Kidney tubule cell (primary cell): ENCODE measurements at regions not wholly inside any gene's neighbourhood (a gene's known extent, or its start where the extent isn't known, plus 50 kb on each side); places are given as distances from the start of the nearest gene placed in this dataset.
"Not testable (repeated sequence)": the region's sequence is repeated elsewhere in the genome, so short reads cannot be mapped to it uniquely, and the experiment has no call there.

Source experiments
- DNase-seq: peaks from one replicate; pipeline ENCODE4 v3.0.0-alpha.2; 2018; ENCODE audit warnings: low spot score

DNA sequence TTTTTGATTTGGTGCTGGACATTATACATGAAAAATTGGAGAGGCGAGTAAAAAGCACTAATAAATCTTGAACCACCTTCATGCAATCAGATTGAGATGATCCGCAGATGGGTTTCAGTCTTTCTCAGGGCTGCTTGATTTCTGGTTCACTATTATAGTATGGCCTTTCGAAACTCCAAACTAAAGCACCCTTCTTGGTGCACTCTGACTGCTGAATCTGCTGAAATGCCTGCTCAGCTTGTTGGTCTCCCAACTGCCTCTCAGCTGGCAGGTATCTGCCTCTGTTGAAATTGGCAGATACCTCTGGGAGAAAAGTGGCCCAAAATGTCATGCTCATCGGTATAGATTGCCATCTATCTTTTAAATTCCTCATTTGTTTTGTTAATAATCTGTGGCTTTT, 102.5 kb upstream of the WIPF3 start:
- DNase-seq: not testable (repeated sequence)

DNA sequence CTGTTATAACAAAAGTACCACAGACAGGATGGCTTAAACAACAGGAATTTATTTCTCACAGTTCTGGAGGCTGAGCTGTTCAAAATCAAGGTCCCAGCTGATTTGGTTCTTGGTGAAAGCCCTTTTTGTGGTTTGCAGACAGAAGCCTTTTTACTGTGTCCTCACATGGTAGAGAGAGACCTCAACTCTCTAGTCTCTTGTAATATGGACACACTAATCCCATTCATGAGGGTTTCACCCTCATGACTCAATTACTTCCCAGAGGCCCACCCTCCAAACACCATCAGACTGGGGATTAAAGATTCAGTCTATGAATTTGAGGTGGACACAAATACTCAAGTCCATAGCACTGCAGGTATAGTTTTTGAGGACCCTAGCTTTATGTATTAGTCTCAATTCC, 97.3 kb upstream of the WIPF3 start:
- DNase-seq: not testable (repeated sequence)

DNA sequence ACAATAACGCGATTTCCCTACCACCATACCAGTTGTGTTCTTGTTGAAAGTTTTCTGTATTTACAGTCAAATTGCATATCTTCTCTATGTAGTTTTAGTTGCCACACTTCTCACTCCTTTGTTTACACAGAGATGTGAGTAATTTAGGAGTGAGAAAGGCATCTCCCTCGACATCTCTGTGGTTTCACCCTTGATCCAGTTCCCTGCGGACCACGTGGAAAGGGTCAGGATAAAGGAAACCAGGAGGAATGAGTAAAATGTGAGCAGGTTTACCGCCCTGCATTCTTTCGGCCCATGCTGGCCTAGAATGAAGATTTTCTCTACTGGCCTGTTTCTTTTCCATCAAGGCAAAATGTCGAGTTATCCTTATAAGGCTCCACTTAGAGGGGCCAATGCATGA, 83.2 kb upstream of the WIPF3 start:
- DNase-seq: peak; percentile 93

DNA sequence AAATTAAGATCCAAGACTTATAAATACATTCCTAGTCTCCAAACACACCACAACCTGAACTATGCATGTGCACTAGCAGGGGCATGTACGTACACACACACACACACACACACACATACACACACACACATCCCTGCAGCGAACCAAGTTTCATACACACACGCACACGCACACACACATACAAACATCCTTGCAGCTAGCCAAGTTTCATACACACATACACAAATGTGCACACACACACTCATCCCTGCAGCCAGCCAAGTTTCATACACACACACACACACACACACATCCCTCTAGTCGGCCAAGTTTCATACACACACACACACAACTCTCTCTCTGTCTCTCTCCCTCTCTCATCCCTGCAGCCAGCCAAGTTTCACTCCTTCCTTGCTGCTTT, 82.7 kb upstream of the WIPF3 start:
- DNase-seq: peak; percentile 24

DNA sequence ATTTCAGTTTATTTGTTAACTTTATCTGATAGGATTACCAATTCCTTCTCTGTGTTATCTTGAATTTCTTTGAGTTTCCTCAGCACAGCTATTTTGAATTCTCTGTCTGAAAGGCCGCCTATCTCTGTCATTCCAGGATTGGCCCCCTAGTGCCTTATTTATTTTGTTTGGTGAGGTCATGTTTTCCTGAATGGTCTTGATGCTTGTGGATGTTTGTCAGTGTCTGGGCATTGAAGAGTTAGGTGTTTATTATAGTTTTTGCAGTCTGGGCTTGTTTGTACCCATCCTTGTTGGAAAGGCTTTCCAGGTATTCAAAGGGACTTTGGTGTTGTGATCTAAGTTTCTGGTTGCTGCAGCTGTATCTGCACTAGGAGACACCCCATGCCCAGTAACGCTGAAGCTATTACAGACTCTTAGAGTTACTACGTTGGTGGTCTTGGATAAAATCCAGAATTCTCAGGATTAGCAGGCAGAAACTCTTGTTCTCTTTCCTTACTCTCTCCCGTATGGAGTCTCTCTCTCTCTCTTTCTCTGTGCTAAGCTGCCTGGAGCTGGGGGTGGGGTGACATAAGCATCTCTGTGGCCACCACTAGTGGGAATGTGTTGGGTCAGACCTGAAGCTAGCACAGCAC, 76.7 kb upstream of the WIPF3 start:
- DNase-seq: not testable (repeated sequence)

DNA sequence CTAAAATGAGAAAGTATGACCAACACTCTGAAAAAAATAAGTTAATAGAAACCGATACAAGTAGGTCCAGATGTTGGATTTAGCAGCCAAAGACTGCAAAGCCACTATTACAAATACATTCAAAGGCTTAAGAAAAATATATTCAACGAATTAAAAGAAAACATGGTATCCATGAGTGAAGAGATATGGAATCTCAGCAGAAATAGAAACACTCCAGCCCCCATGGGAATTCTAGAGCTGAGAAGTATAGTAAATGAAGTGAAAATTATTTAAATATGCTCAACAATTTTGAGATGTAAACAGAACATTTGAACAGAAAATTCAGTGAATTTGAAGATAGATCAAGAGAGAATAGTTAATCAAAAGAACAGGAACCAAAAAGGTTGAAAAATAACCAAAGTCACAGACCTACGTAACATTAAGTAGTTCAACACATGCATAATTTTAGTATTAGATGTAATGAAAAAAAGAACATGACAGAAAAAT, 72.0 kb upstream of the WIPF3 start:
- DNase-seq: no peak

DNA sequence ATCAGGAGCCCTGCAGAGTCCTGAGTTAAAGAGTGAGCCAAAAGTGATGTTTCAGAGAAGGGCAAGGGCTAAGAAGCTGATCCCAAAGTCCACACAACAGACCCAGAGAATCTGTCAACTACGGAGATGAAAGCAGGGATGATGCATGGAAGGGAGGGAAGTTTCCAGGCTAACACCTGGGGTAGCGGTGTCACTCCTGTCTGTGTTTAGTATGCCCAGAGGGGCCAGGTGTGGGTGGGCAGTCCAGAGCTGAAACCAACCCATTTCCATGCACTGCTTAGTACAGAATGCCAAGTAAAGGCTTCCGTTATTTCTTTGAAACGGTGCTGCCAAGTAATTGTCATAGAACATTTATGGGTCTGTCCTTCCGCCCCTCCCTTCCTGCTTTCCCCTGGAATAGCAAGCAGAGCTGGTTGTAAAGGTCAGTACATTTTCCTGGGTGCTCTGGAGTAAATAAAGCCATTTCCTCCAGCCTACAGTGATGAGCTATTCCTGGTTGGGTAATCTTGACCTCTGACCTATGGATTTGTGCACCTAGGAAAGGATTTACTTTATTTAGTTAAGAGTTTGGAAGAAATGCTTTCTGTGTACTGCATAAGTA, 58.6 kb upstream of the WIPF3 start:
- DNase-seq: peak; percentile 4

DNA sequence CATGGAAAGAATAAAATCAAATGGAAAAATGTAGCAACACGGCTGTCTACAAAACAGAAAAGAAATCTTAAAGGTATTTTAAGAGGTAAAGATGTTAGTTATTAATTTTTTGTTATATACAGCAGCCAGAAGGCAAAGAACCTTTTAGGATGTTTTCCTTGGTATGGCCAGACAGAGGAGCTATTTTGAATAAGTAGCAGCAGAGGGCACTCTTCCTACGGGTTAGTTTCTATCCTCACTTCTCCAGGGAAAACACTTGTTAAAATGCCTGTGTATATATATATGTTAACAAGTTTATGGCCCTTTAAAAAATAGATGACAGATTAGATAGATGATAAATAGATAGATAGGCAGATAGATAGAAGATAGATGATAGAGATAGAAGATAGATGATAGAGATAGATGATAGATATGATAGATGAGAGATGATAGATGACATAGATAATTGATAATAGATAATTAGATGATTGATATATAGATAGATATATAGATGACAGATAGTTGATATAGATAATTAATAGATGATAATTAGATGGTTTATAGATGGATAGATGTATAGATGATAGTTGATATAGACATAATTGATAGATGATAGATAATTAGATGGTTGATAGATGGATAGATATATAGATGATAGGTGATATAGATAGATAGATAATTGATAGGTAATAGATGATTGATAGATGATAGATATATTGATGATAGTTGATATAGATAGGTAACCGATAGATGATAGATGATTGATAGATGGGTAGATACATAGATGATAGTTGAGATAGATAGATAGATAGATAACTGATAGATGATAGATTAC, 57.8 kb upstream of the WIPF3 start:
- peak; percentile 63 for DNase-seq

DNA sequence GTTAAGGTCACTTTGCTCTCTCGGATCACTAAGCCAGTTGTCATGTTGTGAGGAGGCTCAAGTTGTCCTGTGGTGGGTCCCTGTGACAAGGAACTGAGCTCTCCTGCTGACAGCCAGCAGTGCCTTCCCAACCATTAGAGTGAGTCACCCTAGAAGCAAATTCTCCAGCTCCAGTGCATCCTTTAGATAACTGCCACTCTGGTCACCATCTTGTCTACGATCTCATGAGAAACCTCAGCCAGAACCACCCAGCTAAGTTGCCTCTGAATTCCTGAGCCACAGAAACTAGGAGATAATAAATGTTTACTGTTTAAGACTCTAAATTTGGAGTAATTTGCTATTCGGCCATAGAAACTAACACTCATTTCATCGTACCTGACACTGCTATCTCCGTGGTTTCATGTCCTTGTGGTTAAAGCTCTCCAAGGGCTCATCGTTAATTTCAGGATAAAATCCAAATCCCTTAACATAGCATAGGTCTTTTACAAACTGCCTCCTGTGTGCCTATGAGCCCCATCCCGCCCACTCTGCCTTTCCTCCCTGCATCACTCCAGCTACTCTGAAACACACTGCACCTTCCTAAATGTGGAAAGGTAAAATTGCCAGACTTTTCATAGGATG, 56.5 kb upstream of the WIPF3 start:
- DNase-seq: no peak

DNA sequence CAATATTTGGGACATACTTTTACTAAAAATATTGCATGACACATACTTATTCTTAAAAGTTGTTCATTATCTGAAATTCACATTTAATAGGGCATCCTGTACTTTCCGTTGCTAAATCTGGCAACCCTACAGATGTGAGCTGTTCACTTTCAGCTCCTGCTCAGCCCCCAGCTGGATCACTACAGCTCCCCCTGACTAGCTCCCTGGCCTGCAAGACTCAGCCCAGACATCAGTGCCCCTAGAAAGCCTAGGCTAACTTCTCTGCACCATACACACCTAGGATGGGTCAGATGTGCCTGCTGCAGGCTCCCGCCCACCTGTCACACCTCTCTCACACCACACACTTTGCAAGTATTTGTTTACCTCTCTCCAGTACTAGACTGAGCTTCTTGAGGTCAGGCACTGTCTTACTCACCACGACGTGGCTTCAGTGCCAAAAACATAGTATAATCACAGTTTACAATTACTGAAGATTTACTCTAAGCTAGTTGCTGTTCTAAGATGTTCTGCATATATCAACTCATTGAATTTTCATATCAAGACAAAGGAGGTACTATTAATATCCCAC, 55.9 kb upstream of the WIPF3 start:
- peak; percentile 28 for DNase-seq

DNA sequence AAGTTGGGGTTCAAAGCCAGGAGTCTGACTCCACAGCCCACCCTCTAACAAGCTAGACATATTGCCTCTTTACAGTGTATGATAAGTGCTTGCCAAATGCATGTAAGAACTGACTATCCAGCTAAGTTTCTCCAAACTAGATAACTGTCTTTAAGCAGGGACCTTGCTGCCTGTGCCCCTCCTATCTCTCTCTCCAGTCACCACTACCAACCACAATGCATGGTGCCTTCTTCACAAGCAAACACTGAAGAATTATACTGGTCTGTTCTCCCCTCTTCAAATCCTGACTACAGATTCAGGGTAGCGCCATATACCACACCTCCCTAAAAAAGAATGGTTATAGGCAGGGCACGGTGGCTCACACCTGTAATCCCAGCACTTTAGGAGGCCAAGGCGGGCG, 55.3 kb upstream of the WIPF3 start:
- DNase-seq: not testable (repeated sequence)

DNA sequence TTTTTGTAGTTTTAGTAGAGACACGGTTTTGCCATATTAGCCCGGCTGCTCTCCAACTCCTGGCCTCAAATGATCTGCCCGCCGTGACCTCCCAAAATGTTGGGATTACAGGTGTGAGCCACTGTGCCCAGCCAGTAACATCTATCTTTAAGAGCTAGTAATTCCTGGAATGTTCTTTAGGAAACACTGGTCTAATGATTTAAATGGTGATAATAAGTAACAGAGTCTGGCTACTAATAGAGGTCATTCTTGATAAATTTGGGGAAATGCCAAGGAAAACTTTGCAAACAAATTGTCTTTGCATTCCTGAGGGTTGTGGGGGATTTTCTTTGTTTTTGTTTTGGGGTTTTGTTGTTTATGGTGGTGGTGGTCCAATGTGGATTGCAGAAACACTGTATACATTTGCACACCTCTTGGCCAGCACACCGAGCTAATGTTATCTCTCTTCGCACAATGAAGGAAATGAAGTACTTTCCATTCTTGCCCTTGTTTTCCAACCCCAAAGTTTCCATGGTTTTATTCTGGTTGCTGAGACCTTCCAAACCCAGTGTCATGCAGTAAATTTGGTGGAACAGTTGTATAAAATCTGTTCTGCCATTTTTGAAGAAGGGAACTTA, 51.3 kb upstream of the WIPF3 start:
- DNase-seq: peak; percentile 25
